ENCODE measurements at regions not wholly inside any gene's neighbourhood (a gene's known extent, or its start where the extent isn't known, plus 50 kb on each side); places are given as distances from the start of the nearest gene placed in this dataset.

GRCh38 chr4:62522273-62522672 lies 1322.1 kb downstream of the ADGRL3 start:
- Histone ChIP-seq H3K4me1 (ENCODE audit: insufficient read depth, low read length, poor library complexity, severe bottlenecking) (no peaks in the 10 kb centered on the region), H3K27ac (ENCODE audit: low read depth, low read length, poor library complexity, severe bottlenecking) (no peak overlapping the region), H3K9me3 (ENCODE audit: low read depth, low read length, poor library complexity, severe bottlenecking) (no peaks in the 10 kb centered on the region), H3K4me3 (ENCODE audit: low read depth, low read length, poor library complexity, severe bottlenecking) (no peak overlapping the region), H3K36me3 (ENCODE audit: insufficient read depth, low read length, poor library complexity, severe bottlenecking) (no peaks in the 10 kb centered on the region), H3K27me3 (replicated peaks; ENCODE audit: insufficient read depth, low read depth, low read length, poor library complexity) (no peaks in the 10 kb centered on the region)
- POLR2A ChIA-PET (ENCODE audit: low non-redundant PET) = no interaction called here
- no peak for DNase-seq (ENCODE audit: low spot score)
- no peak for TF ChIP-seq EZH2 (IDR thresholded peaks at IDR 0.05; ENCODE audit: borderline replicate concordance, low read depth, low read length, poor library complexity, severe bottlenecking)
- TF ChIP-seq CTCF (conservative IDR thresholded peaks at IDR 0.05; ENCODE audit: low read depth, low read length) = no peak
- intact Hi-C loops (cut with micrococcal nuclease; ENCODE audit: unreplicated experiment) = no loop called here
- CTCF ChIA-PET = no interaction called here
- BruUV-seq (replicated peaks) = no TSS peak

- ChIA-PET CTCF (no interaction called here), POLR2A (ENCODE audit: low non-redundant PET) (no interaction called here)
- no peaks in the 10 kb centered on the region for H3K4me1 ChIP-seq (ENCODE audit: insufficient read depth, low read length, poor library complexity, severe bottlenecking)
- H3K27me3 ChIP-seq (replicated peaks; ENCODE audit: insufficient read depth, low read depth, low read length, poor library complexity) = no peaks in the 10 kb centered on the region
- no peak overlapping the region for H3K4me3 ChIP-seq (ENCODE audit: low read depth, low read length, poor library complexity, severe bottlenecking)
- DNase-seq (ENCODE audit: low spot score) = no peak
- no peaks in the 10 kb centered on the region for H3K9me3 ChIP-seq (ENCODE audit: low read depth, low read length, poor library complexity, severe bottlenecking)
- BruUV-seq (replicated peaks) = no TSS peak
- intact Hi-C loops (cut with micrococcal nuclease; ENCODE audit: unreplicated experiment) = no loop called here
- no peak for TF ChIP-seq EZH2 (IDR thresholded peaks at IDR 0.05; ENCODE audit: borderline replicate concordance, low read depth, low read length, poor library complexity, severe bottlenecking)
- no peak for TF ChIP-seq CTCF (conservative IDR thresholded peaks at IDR 0.05; ENCODE audit: low read depth, low read length)
- H3K36me3 ChIP-seq (ENCODE audit: insufficient read depth, low read length, poor library complexity, severe bottlenecking) = no peaks in the 10 kb centered on the region
- no peak overlapping the region for H3K27ac ChIP-seq (ENCODE audit: low read depth, low read length, poor library complexity, severe bottlenecking)
Observed at GRCh38 chr4:62517716-62518115, 1317.6 kb downstream of the ADGRL3 start.

- no peak overlapping the region for H3K27ac ChIP-seq (ENCODE audit: low read depth, low read length, poor library complexity, severe bottlenecking)
- ChIA-PET CTCF (no interaction called here), POLR2A (ENCODE audit: low non-redundant PET) (no interaction called here)
- H3K27me3 ChIP-seq (replicated peaks; ENCODE audit: insufficient read depth, low read depth, low read length, poor library complexity) = no peaks in the 10 kb centered on the region
- BruUV-seq (replicated peaks) = no TSS peak
- no peaks in the 10 kb centered on the region for H3K9me3 ChIP-seq (ENCODE audit: low read depth, low read length, poor library complexity, severe bottlenecking)
- TF ChIP-seq CTCF (conservative IDR thresholded peaks at IDR 0.05; ENCODE audit: low read depth, low read length) (no peak), EZH2 (IDR thresholded peaks at IDR 0.05; ENCODE audit: borderline replicate concordance, low read depth, low read length, poor library complexity, severe bottlenecking) (no peak)
- H3K4me1 ChIP-seq (ENCODE audit: insufficient read depth, low read length, poor library complexity, severe bottlenecking) = no peaks in the 10 kb centered on the region
- no peak overlapping the region for H3K4me3 ChIP-seq (ENCODE audit: low read depth, low read length, poor library complexity, severe bottlenecking)
- no peak for DNase-seq (ENCODE audit: low spot score)
- no peaks in the 10 kb centered on the region for H3K36me3 ChIP-seq (ENCODE audit: insufficient read depth, low read length, poor library complexity, severe bottlenecking)
- intact Hi-C loops (cut with micrococcal nuclease; ENCODE audit: unreplicated experiment) = no loop called here
Observed at GRCh38 chr4:62513306-62513705, 1313.2 kb downstream of the ADGRL3 start.

All from A673 (cell line).